ENCODE measurements at regions not wholly inside any gene's neighbourhood (a gene's known extent, or its start where the extent isn't known, plus 50 kb on each side); places are given as distances from the start of the nearest gene placed in this dataset.

- no peak for DNase-seq
- Histone ChIP-seq H3K4me3 (ENCODE audit: low read depth in 2 of 2, low read length in 1 of 2) (no peak overlapping the region), H3K27me3 (ENCODE audit: insufficient read depth) (no peaks in the 10 kb centered on the region), H3K9ac (no peak overlapping the region), H3K9me3 (no peaks in the 10 kb centered on the region), H3K4me2 (no peak overlapping the region), H3K9me2 (no peaks in the 10 kb centered on the region), H3K79me2 (ENCODE audit: insufficient read depth) (no peaks in the 10 kb centered on the region), H3K4me1 (ENCODE audit: control insufficient read depth in 1 of 2, insufficient read depth in 2 of 2, low read depth in 1 of 2, low read length in 1 of 2) (no peaks in the 10 kb centered on the region), H4K20me1 (ENCODE audit: insufficient read depth) (no peaks in the 10 kb centered on the region), H3K36me3 (replicated peaks in 1 of 2; ENCODE audit: control insufficient read depth in 1 of 2, insufficient read depth in 2 of 2, low read length in 1 of 2) (no peaks in the 10 kb centered on the region), H3K27ac (ENCODE audit: low read depth in 2 of 2, low read length in 1 of 2) (no peak overlapping the region), H2AFZ (ENCODE audit: low read depth) (no peak overlapping the region), H3F3A (replicated peaks; ENCODE audit: insufficient read depth) (no peaks in the 10 kb centered on the region)
- ChIA-PET CTCF (interaction anchor here (0.7 to 1.5 kb wide), 4 partner anchors 8 to 1111 kb away, joined by 3 to 4 read pairs (median 4); no protein-coding TSS in a partner anchor), POLR2A (no interaction called here)
- no peak for TF ChIP-seq EP300 (IDR thresholded peaks at IDR 0.05; ENCODE audit: borderline replicate concordance in 1 of 2, low read depth in 1 of 2, low read length in 1 of 2)
- TF ChIP-seq SMC3 (IDR thresholded peaks at IDR 0.05; ENCODE audit: low read depth, low read length) = no peak
- no peak for TF ChIP-seq IRF3 (IDR thresholded peaks at IDR 0.05; ENCODE audit: low read depth, low read length)
- no peak for TF ChIP-seq POLR2AphosphoS5 (IDR thresholded peaks at IDR 0.05; ENCODE audit: low read depth, low read length)
- no peak for TF ChIP-seq TAF1 (IDR thresholded peaks at IDR 0.05; ENCODE audit: borderline replicate concordance, low read depth, low read length)
- TF ChIP-seq GABPA (IDR thresholded peaks at IDR 0.05; ENCODE audit: low read depth) = no peak
- TF ChIP-seq MXI1 (IDR thresholded peaks at IDR 0.05; ENCODE audit: low read depth, low read length) = no peak
- TF ChIP-seq CHD2 (IDR thresholded peaks at IDR 0.05; ENCODE audit: low read length, partially characterized antibody) = no peak
- TF ChIP-seq RFX5 (IDR thresholded peaks at IDR 0.05; ENCODE audit: low read length) = no peak
- TF ChIP-seq RAD21 (IDR thresholded peaks at IDR 0.05; ENCODE audit: low read length) = no peak
- no peak for TF ChIP-seq YY1 (IDR thresholded peaks at IDR 0.05; ENCODE audit: low read depth)
- TF ChIP-seq MAX (IDR thresholded peaks at IDR 0.05; ENCODE audit: low read depth) = no peak
- no peak for TF ChIP-seq NFIC (IDR thresholded peaks at IDR 0.05; ENCODE audit: borderline replicate concordance)
- no peak for TF ChIP-seq RCOR1 (IDR thresholded peaks at IDR 0.05; ENCODE audit: low read length)
- WGBS (ENCODE audit: low lambda C conversion rate) = 0% methylated on average over 1 of the region's 1 CpG
Observed at GRCh38 chr13:22749626-22750025, 431.2 kb upstream of the SGCG start.

- DNase-seq = peak; percentile 12
Observed at GRCh38 chr13:22757530-22758120, 423.2 kb upstream of the SGCG start.

More at GRCh38 chr13:22757530-22758120, 423.2 kb upstream of the SGCG start:
- H3F3A ChIP-seq (replicated peaks; ENCODE audit: insufficient read depth) = no peaks in the 10 kb centered on the region
- H3K4me2 ChIP-seq = no peak overlapping the region
- H3K4me1 ChIP-seq (ENCODE audit: control insufficient read depth in 1 of 2, insufficient read depth in 2 of 2, low read depth in 1 of 2, low read length in 1 of 2) = no peaks in the 10 kb centered on the region
- CTCF ChIA-PET = interaction anchor here (0.6 to 3.4 kb wide), 10 partner anchors 9 to 1414 kb away, joined by 3 to 14 read pairs (median 4); no protein-coding TSS in a partner anchor
- no peak overlapping the region for H2AFZ ChIP-seq (ENCODE audit: low read depth)
- H4K20me1 ChIP-seq (ENCODE audit: insufficient read depth) = no peaks in the 10 kb centered on the region
- no peak overlapping the region for H3K27ac ChIP-seq (ENCODE audit: low read depth in 2 of 2, low read length in 1 of 2)
- POLR2A ChIA-PET = no interaction called here
- under 1% methylated on average over 3 of the region's 3 CpGs for WGBS (ENCODE audit: low lambda C conversion rate)
- no peaks in the 10 kb centered on the region; the same call in 1 of the 2 replicates for H3K27me3 ChIP-seq (ENCODE audit: insufficient read depth)
- H3K36me3 ChIP-seq (replicated peaks in 1 of 2; ENCODE audit: control insufficient read depth in 1 of 2, insufficient read depth in 2 of 2, low read length in 1 of 2) = no peaks in the 10 kb centered on the region
- H3K4me3 ChIP-seq (ENCODE audit: low read depth in 2 of 2, low read length in 1 of 2) = no peak overlapping the region
- no peaks in the 10 kb centered on the region for H3K9me3 ChIP-seq
- TF ChIP-seq REST (IDR thresholded peaks at IDR 0.05; ENCODE audit: low read depth, low read length) (no peak), RAD21 (IDR thresholded peaks at IDR 0.05; ENCODE audit: low read length) (peak; percentile 64), EZH2phosphoT487 (IDR thresholded peaks at IDR 0.05; ENCODE audit: borderline replicate concordance, low read depth) (no peak), CTCF (IDR thresholded peaks at IDR 0.05) (peak; percentile 62), JUND (IDR thresholded peaks at IDR 0.05) (no peak), MAX (IDR thresholded peaks at IDR 0.05; ENCODE audit: low read depth) (no peak), TCF12 (IDR thresholded peaks at IDR 0.05) (no peak), IRF3 (IDR thresholded peaks at IDR 0.05; ENCODE audit: low read depth, low read length) (no peak)
- no peaks in the 10 kb centered on the region for H3K79me2 ChIP-seq (ENCODE audit: insufficient read depth)
- no peak overlapping the region for H3K9ac ChIP-seq
- no peaks in the 10 kb centered on the region for H3K9me2 ChIP-seq

Data from SK-N-SH (cell line).